HepG2 (cell line): ENCODE measurements at regions not wholly inside any gene's neighbourhood (a gene's known extent, or its start where the extent isn't known, plus 50 kb on each side); places are given as distances from the start of the nearest gene placed in this dataset.

Source experiments
- ATAC-seq: fragments of 200-7000 bp; cut with Tn5 transposase; 3 replicates; pipeline ENCODE4 v1.9.1; 2020; ENCODE audit warnings: mild to moderate bottlenecking, moderate library complexity
- BruUV-seq: library from RNA; stranded (reverse); fragments of 400-500 nt; replicated peaks from 2 replicates; lab custom pipeline; 2021; lab: Mats Ljungman, UMichigan
- CTCF ChIA-PET: fragments of 300-600 bp; formaldehyde crosslinking; extraction: SDS; loops from one replicate; lab custom pipeline; 2021; ENCODE audit warnings: low total read pairs, inconsistent platforms, low intra/inter-chr PET ratio; lab: Yijun Ruan, JAX
- POLR2A ChIA-PET: fragments of 350-600 bp; sonication (Branson Sonifier 250); formaldehyde crosslinking; loops from one replicate; lab custom pipeline; 2020; ENCODE audit warnings: antibody characterized with exemption, inconsistent platforms; lab: Yijun Ruan, JAX
- DNase-seq: peaks from one replicate; pipeline ENCODE4 v3.0.0-alpha.2; 2015; ENCODE audit warnings: low spot score
- FAIRE-seq: peaks from 3 replicates; lab custom pipeline; 2011; peaks lifted over from hg19 to GRCh38; lab: Jason Lieb, UNC
- H2AFZ ChIP-seq: one replicate; pipeline ENCODE4 v1.6.1; 2011; ENCODE audit warnings: low read length, inconsistent platforms
- H3K27ac ChIP-seq: fragments of 300-600 bp; 3 replicates; pipeline ENCODE4 v1.8.0; 2011; ENCODE audit warnings: mixed run types, mild to moderate bottlenecking, mixed read lengths, low read length, inconsistent platforms; ENCODE audit not compliant: insufficient read depth; ENCODE audit errors: extremely low read length
- H3K27me3 ChIP-seq, 2 experiments: fragments of 200-600 bp in 1 of 2; 2 replicates in 1 of 2; 3 replicates in 1 of 2; pipeline versions ENCODE4 v1.6.0 to v1.8.0; 2011; ENCODE audit warnings: low read length in 2 of 2, mild to moderate bottlenecking in 2 of 2, moderate library complexity in 2 of 2, inconsistent platforms in 1 of 2; ENCODE audit not compliant: insufficient read depth in 2 of 2, control insufficient read depth in 1 of 2
- H3K36me3 ChIP-seq, 2 experiments: fragments of 200-600 bp in 1 of 2; replicated peaks in 1 of 2; 2 replicates in 1 of 2; 3 replicates in 1 of 2; pipeline versions ENCODE4 v1.5.1 to v1.8.0; 2011; ENCODE audit warnings: low read length in 2 of 2, inconsistent platforms in 1 of 2; ENCODE audit not compliant: insufficient read depth in 2 of 2, control insufficient read depth in 1 of 2
- H3K4me1 ChIP-seq: 2 replicates; pipeline ENCODE4 v1.5.1; 2012; ENCODE audit warnings: low read length, inconsistent platforms; ENCODE audit not compliant: insufficient read depth
- H3K4me2 ChIP-seq: 2 replicates; pipeline ENCODE4 v1.6.0; 2011; ENCODE audit warnings: low read depth, low read length, inconsistent platforms
- H3K4me3 ChIP-seq, 3 experiments: fragments of 200-600 bp in 1 of 3; sonication (generic), shearing (Covaris generic) in 1 of 3; replicated peaks in 1 of 3; 2 replicates each; pipeline ENCODE4 v1.5.1; 2011 to 2016; ENCODE audit warnings: low read length in 3 of 3, inconsistent platforms in 2 of 3, low read depth in 2 of 3, mild to moderate bottlenecking in 2 of 3, control low read depth in 1 of 3, mixed read lengths in 1 of 3; ENCODE audit not compliant: insufficient read depth in 1 of 3
- H3K79me2 ChIP-seq: one replicate; pipeline ENCODE4 v1.6.1; 2011; ENCODE audit warnings: low read length, inconsistent platforms; ENCODE audit not compliant: insufficient read depth
- H3K9ac ChIP-seq: 2 replicates; pipeline ENCODE4 v1.6.0; 2011; ENCODE audit warnings: mild to moderate bottlenecking, low read depth, low read length, inconsistent platforms; ENCODE audit not compliant: insufficient read depth
- H3K9me3 ChIP-seq: 2 replicates; pipeline ENCODE4 v1.5.1; 2012; ENCODE audit warnings: mild to moderate bottlenecking, low read length
- H4K20me1 ChIP-seq: 2 replicates; pipeline ENCODE4 v1.6.0; 2011; ENCODE audit warnings: inconsistent platforms, mild to moderate bottlenecking, low read length, moderate library complexity; ENCODE audit not compliant: insufficient read depth
- HIVEP1 ChIP-seq: sonication (generic); formaldehyde crosslinking; IDR thresholded peaks from 2 replicates; pipeline ENCODE4 v1.4.0; 2020; ENCODE audit warnings: mild to moderate bottlenecking, missing genetic modification reagents
- MED1 ChIP-seq: sonication (generic); formaldehyde crosslinking; IDR thresholded peaks from 2 replicates; pipeline ENCODE4 v1.4.0; 2020; ENCODE audit warnings: missing genetic modification reagents
- MNT ChIP-seq: fragments of 450-650 bp; IDR thresholded peaks from 2 replicates; pipeline ENCODE4 v1.6.1; 2016
- NR2F6 ChIP-seq, 2 experiments: IDR thresholded peaks; 2 replicates each; pipeline ENCODE4 v1.6.1; 2016; ENCODE audit warnings: antibody characterized with exemption in 1 of 2, mild to moderate bottlenecking in 1 of 2
- SOX13 ChIP-seq, 3 experiments: fragments of 450-650 bp in 1 of 3; sonication (generic) in 1 of 3; formaldehyde crosslinking in 1 of 3; IDR thresholded peaks in 2 of 3; conservative IDR thresholded peaks in 1 of 3; 2 replicates each; pipeline versions ENCODE4 v1.5.0 to v1.6.1; 2016 to 2020; ENCODE audit warnings: antibody characterized with exemption in 1 of 3, mild to moderate bottlenecking in 1 of 3, missing compliant biosample characterization in 1 of 3, missing genetic modification reagents in 1 of 3, moderate library complexity in 1 of 3
- XBP1 ChIP-seq: sonication (generic); formaldehyde crosslinking; IDR thresholded peaks from 2 replicates; pipeline ENCODE4 v1.5.0; 2020; ENCODE audit warnings: missing genetic modification reagents
- ZFY ChIP-seq: sonication (generic); formaldehyde crosslinking; IDR thresholded peaks from 2 replicates; pipeline ENCODE4 v1.4.0; 2020; ENCODE audit warnings: missing genetic modification reagents
- ZNF230 ChIP-seq: sonication (generic); formaldehyde crosslinking; IDR thresholded peaks from 2 replicates; pipeline ENCODE4 v1.4.0; 2020; ENCODE audit warnings: mild to moderate bottlenecking, missing genetic modification reagents
- ZNF362 ChIP-seq: sonication (generic); formaldehyde crosslinking; IDR thresholded peaks from 2 replicates; pipeline ENCODE4 v1.4.0; 2020; ENCODE audit warnings: missing genetic modification reagents, mild to moderate bottlenecking, borderline replicate concordance
- ZNF749 ChIP-seq: sonication (generic); formaldehyde crosslinking; IDR thresholded peaks from 2 replicates; pipeline ENCODE4 v1.8.0; 2022; ENCODE audit warnings: mild to moderate bottlenecking, missing genetic modification reagents, moderate library complexity, borderline replicate concordance
- ZNF768 ChIP-seq: sonication (generic); formaldehyde crosslinking; IDR thresholded peaks from 2 replicates; pipeline ENCODE4 v1.4.0; 2020; ENCODE audit warnings: missing genetic modification reagents
- ZNF841 ChIP-seq: sonication (generic); formaldehyde crosslinking; IDR thresholded peaks from 2 replicates; pipeline ENCODE4 v1.8.1; 2023; ENCODE audit warnings: missing genetic modification reagents, borderline replicate concordance
- WGBS: methylation state at CpG from one replicate; pipeline ENCODE4 v1.1.6; 2017; ENCODE audit warnings: low lambda C conversion rate; 5-methylcytosine and 5-hydroxymethylcytosine counted together
- in situ Hi-C: cut with HindIII; loops from 2 replicates; pipeline ENCODE4 v1.10.0; 2017; ENCODE audit warnings: low pct_unique_long_range_greater_than_20kb; ENCODE audit not compliant: extremely low pct_ligation_motif_present
- intact Hi-C: fragments of 100-400 bp; cut with micrococcal nuclease; formaldehyde crosslinking; loops from one replicate; pipeline ENCODE4 v1.10.0; 2022; ENCODE audit not compliant: unreplicated experiment
- TF ChIP-seq, protein P1 (sequence below): sonication (generic); formaldehyde crosslinking; IDR thresholded peaks from 2 replicates; pipeline ENCODE4 v1.4.0; 2020; ENCODE audit warnings: mild to moderate bottlenecking, low read depth, missing genetic modification reagents
- TF ChIP-seq, protein P2 (sequence below): sonication (generic); formaldehyde crosslinking; IDR thresholded peaks from 2 replicates; pipeline ENCODE4 v1.4.0; 2020; ENCODE audit warnings: missing genetic modification reagents

- Histone ChIP-seq H3K27ac (no peak overlapping the region), H3K9ac (no peak overlapping the region), H3K79me2 (no peaks in the 10 kb centered on the region), H3K4me3 (no peak overlapping the region), H4K20me1 (no peaks in the 10 kb centered on the region), H3K4me2 (no peak overlapping the region), H3K4me1 (no peaks in the 10 kb centered on the region), H3K9me3 (peaks cover 33% of the 10 kb centered on the region), H2AFZ (no peak overlapping the region), H3K27me3 (no peaks in the 10 kb centered on the region), H3K36me3 (no peaks in the 10 kb centered on the region)
- intact Hi-C loops = no loop called here
- BruUV-seq = no TSS peak
- CTCF ChIA-PET = no interaction called here
- 12% methylated on average over 6 of the region's 6 CpGs for WGBS
- DNase-seq (no peak), ATAC-seq (no peak), FAIRE-seq (no peak)
- in situ Hi-C loops = no loop called here
- POLR2A ChIA-PET = no interaction called here
- TF ChIP-seq XBP1 (CRISPR knock-in tag) = no peak
- no peak for TF ChIP-seq ZNF768 (CRISPR knock-in tag)
- no peak for TF ChIP-seq ZFY
- no peak for TF ChIP-seq ZNF362 (CRISPR knock-in tag)
- no peak for TF ChIP-seq HIVEP1 (CRISPR knock-in tag)
- no peak for TF ChIP-seq MNT
- TF ChIP-seq, protein P1, sequence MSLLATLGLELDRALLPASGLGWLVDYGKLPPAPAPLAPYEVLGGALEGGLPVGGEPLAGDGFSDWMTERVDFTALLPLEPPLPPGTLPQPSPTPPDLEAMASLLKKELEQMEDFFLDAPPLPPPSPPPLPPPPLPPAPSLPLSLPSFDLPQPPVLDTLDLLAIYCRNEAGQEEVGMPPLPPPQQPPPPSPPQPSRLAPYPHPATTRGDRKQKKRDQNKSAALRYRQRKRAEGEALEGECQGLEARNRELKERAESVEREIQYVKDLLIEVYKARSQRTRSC = no peak
- no peak for TF ChIP-seq ZNF749
- TF ChIP-seq NR2F6 (IDR thresholded peaks at IDR 0.05) = no peak
- TF ChIP-seq NR2F6 (CRISPR knock-in tag; IDR thresholded peaks at IDR 0.05) = no peak
- TF ChIP-seq, protein P2, sequence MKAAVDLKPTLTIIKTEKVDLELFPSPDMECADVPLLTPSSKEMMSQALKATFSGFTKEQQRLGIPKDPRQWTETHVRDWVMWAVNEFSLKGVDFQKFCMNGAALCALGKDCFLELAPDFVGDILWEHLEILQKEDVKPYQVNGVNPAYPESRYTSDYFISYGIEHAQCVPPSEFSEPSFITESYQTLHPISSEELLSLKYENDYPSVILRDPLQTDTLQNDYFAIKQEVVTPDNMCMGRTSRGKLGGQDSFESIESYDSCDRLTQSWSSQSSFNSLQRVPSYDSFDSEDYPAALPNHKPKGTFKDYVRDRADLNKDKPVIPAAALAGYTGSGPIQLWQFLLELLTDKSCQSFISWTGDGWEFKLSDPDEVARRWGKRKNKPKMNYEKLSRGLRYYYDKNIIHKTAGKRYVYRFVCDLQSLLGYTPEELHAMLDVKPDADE = no peak
- no peak for TF ChIP-seq ZNF841
- TF ChIP-seq MED1 (CRISPR knock-in tag) = no peak
- TF ChIP-seq ZNF230 (CRISPR knock-in tag) = no peak
- TF ChIP-seq SOX13 (IDR thresholded peaks at IDR 0.05) = no peak
- TF ChIP-seq SOX13 (CRISPR knock-in tag; conservative IDR thresholded peaks at IDR 0.05 in 1 of 2, IDR thresholded peaks at IDR 0.05 in 1 of 2) = no peak
These were observed 81.1 kb downstream of the PLK2 start for GRCh38 chr5:58378613-58379390.
